Right hindlimb (tissue), 1 donor: ENCODE measurements at regions not wholly inside any gene's neighbourhood (a gene's known extent, or its start where the extent isn't known, plus 50 kb on each side); places are given as distances from the start of the nearest gene placed in this dataset.

Experiments used
- DNase-seq: peaks from one replicate; pipeline ENCODE4 v3.0.0-alpha.2; 2018

GRCh38 chr21:35142036-35142815, 93.1 kb upstream of the RUNX1 start:
- no peak for DNase-seq

- DNase-seq = no peak
Observed at GRCh38 chr21:35139382-35139715, 90.2 kb upstream of the RUNX1 start.

- no peak for DNase-seq
Observed at GRCh38 chr21:35138665-35139381, 89.7 kb upstream of the RUNX1 start.

- no peak for DNase-seq
Observed at GRCh38 chr21:35136586-35137219, 87.6 kb upstream of the RUNX1 start.

GRCh38 chr21:35136106-35136505, 87.0 kb upstream of the RUNX1 start:
- DNase-seq = no peak

- DNase-seq = no peak
Observed at GRCh38 chr21:35135481-35135880, 86.4 kb upstream of the RUNX1 start.

GRCh38 chr21:35134309-35134708, 85.2 kb upstream of the RUNX1 start:
- DNase-seq = no peak

- no peak for DNase-seq
Observed at GRCh38 chr21:35128536-35128935, 79.4 kb upstream of the RUNX1 start.

- no peak for DNase-seq
Observed at GRCh38 chr21:35127851-35128250, 78.7 kb upstream of the RUNX1 start.

GRCh38 chr21:35127026-35127425, 77.9 kb upstream of the RUNX1 start:
- DNase-seq = no peak

GRCh38 chr21:35120631-35121180, 71.6 kb upstream of the RUNX1 start:
- DNase-seq = no peak

GRCh38 chr21:35119501-35120047, 70.5 kb upstream of the RUNX1 start:
- no peak for DNase-seq

GRCh38 chr21:35116777-35117176, 67.7 kb upstream of the RUNX1 start:
- DNase-seq = no peak

GRCh38 chr21:35113064-35113463, 64.0 kb upstream of the RUNX1 start:
- DNase-seq = no peak

GRCh38 chr21:35111321-35111930, 62.3 kb upstream of the RUNX1 start:
- no peak for DNase-seq

- no peak for DNase-seq
Observed at GRCh38 chr21:35108887-35109286, 59.8 kb upstream of the RUNX1 start.

GRCh38 chr21:35107520-35107919, 58.4 kb upstream of the RUNX1 start:
- DNase-seq = no peak

- DNase-seq = no peak
Observed at GRCh38 chr21:35106246-35106835, 57.2 kb upstream of the RUNX1 start.

- DNase-seq = no peak
Observed at GRCh38 chr21:35102488-35103371, 53.6 kb upstream of the RUNX1 start.

GRCh38 chr21:35100349-35100811, 51.3 kb upstream of the RUNX1 start:
- DNase-seq = no peak

- no peak for DNase-seq
Observed at GRCh38 chr21:35099310-35099709, 50.2 kb upstream of the RUNX1 start.
